ENCODE measurements at regions not wholly inside any gene's neighbourhood (a gene's known extent, or its start where the extent isn't known, plus 50 kb on each side); places are given as distances from the start of the nearest gene placed in this dataset.

DNA sequence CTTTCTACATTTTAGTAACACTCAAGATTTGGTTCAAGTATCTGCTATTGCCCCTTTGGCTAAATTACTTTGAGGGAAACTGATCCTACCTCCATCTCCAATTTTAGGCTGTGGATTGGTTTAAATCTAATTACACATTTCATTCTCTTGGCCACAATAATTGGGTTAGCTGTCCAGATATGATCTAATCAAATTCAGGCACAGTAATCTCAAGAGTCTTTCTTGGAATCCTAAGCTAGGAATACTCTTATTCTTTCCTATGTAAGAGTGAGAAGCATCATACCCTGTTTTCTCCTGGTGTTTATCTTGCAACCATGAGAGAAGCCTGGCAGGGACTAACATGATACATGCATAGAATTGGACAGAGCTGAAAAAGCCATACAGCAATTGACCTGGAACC, 300.4 kb upstream of the MARCKS start:
- no peak for DNase-seq

GRCh38 chr6:113558431-113558830, 298.7 kb upstream of the MARCKS start:
- peak; percentile 69 for DNase-seq

DNA sequence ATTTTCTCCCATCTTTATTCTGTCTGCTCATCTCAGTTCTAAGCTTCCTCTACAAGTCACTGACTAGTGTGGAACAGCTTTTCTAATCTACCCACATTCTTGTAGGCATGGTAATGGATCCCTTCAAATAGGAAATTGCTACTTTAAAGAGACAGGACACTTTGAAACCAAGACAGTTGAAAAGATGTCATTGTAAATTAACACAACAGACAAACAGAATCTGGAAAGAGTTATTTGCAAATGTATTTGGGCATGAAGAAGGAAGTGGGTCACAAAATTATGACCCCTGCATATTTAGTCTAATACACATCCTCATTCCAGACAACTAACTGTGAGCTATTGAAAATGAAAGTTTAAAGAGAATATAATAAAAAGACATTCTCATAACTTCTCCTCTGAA, 298.2 kb upstream of the MARCKS start:
- peak; percentile 53 for DNase-seq

DNA sequence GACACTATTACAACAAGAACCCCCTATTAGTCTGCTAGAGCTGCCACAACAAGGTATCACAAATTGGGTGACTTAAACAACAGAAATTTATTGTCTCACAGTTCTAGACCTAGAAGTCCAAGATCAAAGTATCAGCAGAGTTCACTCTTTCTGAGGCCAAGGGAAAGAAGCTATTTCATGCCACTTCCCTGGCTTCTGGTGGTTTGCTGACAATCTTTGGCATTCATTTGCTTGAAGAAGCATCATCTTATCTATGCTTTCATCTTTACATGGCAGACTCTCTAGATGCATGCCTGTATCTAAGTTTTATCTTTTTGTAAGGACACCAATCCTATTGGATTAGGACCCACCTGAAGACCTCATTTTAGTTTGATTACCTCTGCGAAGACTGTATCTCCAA, 296.8 kb upstream of the MARCKS start:
- DNase-seq = no peak

- no peak for DNase-seq
These were observed 296.2 kb upstream of the MARCKS start for GRCh38 chr6:113560908-113561307.

GRCh38 chr6:113562248-113562647, 294.9 kb upstream of the MARCKS start:
- no peak for DNase-seq

DNA sequence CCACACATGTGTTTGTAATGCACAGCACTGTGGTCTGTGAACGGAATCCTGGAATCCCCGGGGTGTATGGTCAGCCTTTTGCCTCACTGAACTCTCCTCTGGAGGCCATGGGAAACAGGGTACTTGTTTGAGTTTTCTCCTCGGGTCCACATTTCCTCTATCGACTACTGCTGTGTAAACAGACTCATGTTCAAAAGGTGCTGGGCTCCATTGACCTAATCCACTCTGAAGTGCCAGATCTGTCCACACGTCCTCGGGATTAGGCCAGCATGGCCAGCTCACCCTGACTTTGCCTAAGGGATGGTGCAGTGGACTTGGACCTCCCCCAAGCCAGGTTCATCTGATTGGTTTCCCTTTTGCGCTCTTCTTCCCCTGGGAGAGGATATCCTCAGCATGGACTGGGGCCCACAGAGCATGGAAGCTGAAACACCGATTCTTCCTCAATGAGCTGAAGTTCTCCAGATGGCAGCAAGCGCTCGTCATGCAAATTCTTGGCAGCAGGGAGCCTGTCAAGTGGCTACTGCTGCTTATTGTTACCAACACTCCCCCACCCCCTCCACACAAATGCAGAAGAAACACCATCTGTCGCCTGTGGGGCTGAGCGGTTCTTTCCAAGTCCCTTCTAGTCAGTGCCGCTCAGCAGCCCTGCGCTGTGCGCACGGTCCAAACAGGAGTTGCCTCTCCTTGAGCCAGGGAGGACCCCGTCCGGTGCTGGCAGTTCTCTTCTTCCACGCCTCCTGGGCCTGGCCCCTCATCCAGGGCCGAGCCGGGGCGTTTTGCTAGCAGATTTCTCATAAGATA, 292.6 kb upstream of the MARCKS start:
- DNase-seq = peak; percentile 96

GRCh38 chr6:113565306-113565705, 291.8 kb upstream of the MARCKS start:
- no peak for DNase-seq

- no peak for DNase-seq
These were observed 287.0 kb upstream of the MARCKS start for GRCh38 chr6:113570161-113570560.

DNA sequence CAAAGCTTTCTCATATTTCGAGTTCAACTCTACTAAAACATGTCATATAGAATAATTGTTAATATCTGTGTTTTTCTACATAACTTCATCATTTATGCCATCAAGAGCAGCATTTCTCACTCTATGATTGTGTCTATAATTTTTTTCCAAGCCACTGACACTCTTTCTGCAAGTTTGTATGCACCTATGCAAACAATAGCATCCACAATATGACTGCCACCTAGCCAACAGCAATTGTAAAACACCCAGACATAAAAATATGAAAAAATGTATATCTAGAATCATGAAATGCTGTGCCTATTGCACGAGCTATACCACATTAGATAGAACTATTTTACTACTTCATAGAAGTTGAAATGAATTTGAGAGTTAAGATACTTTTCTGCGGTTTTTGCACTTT, 286.5 kb upstream of the MARCKS start:
- no peak for DNase-seq

GRCh38 chr6:113574147-113574546, 283.0 kb upstream of the MARCKS start:
- DNase-seq = no peak

GRCh38 chr6:113576310-113576709, 280.8 kb upstream of the MARCKS start:
- no peak for DNase-seq

DNA sequence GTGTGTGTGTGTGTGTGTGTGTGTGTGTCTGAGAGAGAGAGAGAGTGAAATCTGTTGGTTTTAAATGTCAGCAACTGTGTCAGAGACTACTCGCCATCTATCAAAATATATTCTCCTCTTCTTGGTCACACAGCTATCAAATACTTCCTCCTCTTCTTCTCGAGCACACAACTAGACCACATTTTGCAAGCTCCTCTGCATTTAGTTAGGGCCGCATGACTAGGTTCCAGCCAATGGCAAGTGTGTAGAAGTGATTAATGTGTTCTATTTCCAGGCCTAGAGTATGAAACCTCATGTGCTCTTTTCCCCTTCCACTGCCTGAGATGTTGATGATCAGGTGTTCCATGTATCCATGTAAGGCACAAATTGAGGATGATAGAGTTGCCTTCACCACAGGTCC, 278.5 kb upstream of the MARCKS start:
- no peak for DNase-seq

DNA sequence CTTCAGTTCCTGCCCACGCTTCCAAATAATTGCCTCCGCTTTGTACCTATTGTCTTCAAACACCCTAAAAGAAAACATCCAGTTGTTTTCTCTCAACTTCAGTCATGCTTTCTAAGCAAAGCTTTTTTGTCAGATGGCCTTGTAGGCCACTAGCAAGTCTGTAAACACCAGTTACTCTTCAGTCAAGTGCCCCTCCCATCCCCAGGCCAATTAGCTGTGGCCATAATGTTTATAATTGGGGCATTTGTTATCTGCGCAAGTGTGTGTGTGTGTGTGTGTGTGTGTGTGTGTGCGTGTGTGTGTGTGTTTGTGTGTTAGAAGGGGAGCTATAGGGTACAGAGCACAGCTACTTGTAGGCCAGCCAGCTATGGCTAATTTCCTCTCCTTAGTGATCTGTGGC, 272.4 kb upstream of the MARCKS start:
- no peak for DNase-seq

DNA sequence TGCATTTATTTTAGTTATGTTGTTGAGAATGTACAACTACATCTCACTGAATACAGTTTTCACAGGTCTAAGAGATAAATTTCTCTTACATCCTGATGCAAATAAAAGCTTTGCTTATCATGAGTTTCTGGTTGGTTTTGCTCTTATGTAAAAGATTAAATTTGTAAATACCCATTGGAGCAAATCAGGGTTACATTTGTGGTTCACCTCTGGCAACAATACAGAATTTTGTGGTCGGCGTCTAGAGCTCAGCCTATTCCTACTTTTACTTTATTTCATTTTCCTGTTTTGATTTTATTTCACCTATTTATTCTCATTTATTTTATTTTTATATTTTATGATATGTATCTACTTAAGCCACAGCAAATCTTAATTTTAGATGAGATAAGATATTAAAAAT, 271.9 kb upstream of the MARCKS start:
- DNase-seq = no peak

- DNase-seq = no peak
These were observed 270.6 kb upstream of the MARCKS start for GRCh38 chr6:113586413-113587077.

GRCh38 chr6:113587078-113587699, 270.0 kb upstream of the MARCKS start:
- no peak for DNase-seq

- no peak for DNase-seq
These were observed 268.5 kb upstream of the MARCKS start for GRCh38 chr6:113588646-113589045.

DNA sequence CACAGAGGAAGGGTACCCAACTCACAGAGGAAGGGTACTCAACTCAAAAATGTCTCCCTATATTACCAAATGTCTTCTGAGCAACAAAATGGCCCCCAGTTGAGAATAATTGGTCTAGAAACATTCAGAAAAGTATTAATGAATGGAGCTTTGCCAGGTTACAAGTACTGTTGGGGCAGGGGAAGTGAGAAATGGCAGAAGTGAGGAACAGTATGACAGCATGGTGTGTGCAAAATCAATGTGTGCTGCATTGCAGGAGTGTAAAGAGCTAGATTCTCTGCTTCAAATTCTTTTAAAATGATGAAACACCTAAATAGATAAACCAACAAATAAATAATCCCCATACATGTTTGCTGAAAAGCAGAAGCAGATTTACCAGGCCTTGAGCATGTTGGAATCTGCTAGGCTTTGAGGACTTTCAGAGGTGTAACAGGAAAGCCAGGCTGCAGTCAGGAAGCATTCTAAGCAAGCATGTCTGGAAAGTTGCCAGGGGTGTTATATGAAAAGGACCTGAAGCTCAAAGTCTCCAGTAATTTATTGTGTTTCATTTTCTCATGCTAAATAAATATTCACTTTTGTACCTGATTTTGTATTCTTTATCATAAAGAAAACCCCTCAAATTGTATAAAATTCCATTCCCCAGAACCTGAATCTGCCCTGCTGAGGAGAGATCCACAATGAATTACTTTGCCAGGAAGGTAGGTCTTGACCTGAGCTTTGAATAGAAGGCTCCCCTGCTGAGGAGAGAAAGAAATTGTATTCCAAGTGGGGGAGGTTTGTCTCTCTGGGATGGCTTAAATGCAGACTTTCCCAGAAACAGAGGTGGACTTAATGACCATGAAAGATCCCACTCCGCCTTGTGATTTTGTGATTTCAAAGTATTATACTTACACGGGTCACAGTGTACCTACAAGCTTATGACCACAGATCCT, 265.0 kb upstream of the MARCKS start:
- DNase-seq = no peak

GRCh38 chr6:113594726-113595125, 262.4 kb upstream of the MARCKS start:
- no peak for DNase-seq

DNA sequence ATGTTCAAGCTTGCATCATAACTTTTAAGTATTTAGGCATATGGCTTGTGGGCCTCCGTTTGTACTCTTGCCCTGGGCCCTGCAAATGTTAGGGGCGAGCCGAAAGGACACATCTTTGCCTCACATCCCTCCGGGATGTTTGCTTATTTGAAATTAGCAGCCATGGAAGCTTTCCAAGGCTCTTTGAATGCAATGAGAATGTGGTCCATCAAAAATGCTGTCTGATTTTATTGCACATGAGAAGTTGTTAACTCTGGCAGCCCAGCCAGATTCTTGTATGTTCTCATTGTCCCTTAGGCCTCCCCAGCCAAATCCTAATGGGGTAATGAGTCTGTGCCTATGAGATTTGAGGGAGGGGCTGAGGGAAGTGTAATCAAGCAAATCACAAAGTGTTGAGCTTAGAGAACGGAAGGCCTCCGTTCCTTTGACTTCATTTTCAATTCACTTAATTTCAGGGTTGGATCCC, 261.2 kb upstream of the MARCKS start:
- DNase-seq = no peak

GRCh38 chr6:113596387-113597230, 260.5 kb upstream of the MARCKS start:
- peak; percentile 46 for DNase-seq
